ENCODE measurements at regions not wholly inside any gene's neighbourhood (a gene's known extent, or its start where the extent isn't known, plus 50 kb on each side); places are given as distances from the start of the nearest gene placed in this dataset.
"Not testable (repeated sequence)": the region's sequence is repeated elsewhere in the genome, so short reads cannot be mapped to it uniquely, and the experiment has no call there.

GRCh38 chr6:178119-178518 lies 114.2 kb upstream of the DUSP22 start:
- ChIA-PET CTCF (no interaction called here), POLR2A (no interaction called here)
- no peak for DNase-seq (ENCODE audit: extremely low spot score)
- no peak for TF ChIP-seq FOXA1 (IDR thresholded peaks at IDR 0.05)

DNA sequence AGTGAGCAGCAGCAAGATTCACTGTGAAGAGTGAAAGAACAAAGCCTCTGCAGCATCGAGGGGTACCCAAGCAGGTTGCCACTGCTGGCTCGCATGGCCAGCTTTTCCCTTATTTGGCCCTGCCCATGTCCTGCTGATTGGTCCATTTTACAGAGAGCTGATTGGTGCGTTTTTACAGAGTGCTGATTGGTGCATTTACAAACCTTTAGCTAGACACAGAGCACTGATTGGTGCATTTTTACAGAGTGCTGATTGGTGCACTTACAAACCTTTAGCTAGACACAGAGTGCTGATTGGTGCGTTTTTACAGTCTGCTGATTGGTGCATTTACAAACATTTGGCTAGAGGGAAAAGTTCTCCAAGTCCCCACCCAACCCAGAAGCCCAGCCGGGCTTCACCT lies 113.4 kb upstream of the DUSP22 start:
- POLR2A ChIA-PET; DNase-seq (ENCODE audit: extremely low spot score); CTCF ChIA-PET: not testable (repeated sequence)

DNA sequence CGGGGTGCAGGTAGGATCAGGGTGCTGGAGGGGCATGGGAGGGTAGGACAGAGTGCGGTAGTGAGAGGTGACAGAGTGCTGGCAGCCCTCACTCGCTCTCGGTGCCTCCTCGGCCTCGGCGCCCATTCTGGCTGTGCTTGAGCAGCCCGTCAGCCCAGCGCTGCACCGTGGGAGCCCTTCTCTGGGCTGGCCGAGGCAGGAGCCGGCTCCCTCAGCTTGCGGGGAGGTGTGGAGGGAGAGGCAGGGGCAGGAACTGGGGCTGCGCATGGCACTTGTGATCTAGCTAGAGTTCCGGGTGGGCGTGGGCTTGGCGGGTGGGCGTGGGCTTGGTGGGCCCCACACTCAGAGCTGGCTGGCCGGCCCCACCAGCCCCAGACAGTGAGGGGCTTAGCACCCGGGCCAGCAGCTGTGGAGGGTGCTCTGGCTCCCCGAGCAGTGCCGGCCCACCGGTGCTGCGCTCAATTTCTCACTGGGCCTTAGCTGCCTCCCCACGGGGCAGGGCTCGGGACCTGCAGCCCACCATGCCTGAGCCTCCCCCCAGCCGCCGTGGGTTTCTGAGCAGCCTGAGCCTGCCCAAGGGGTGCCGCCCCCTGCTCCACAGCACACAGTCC lies 112.8 kb upstream of the DUSP22 start:
- no peak for TF ChIP-seq FOXA1 (IDR thresholded peaks at IDR 0.05)
- ChIA-PET POLR2A (no interaction called here), CTCF (no interaction called here)
- DNase-seq (ENCODE audit: extremely low spot score) = no peak

GRCh38 chr6:180091-180694 lies 112.1 kb upstream of the DUSP22 start:
- DNase-seq (ENCODE audit: extremely low spot score); POLR2A ChIA-PET: not testable (repeated sequence)
- CTCF ChIA-PET = interaction anchor here (0.7 kb wide), 1 partner anchor 255 kb away, joined by 3 read pairs; no protein-coding TSS in a partner anchor

- TF ChIP-seq ELF4 (IDR thresholded peaks at IDR 0.05) (no peak), ZNF384 (IDR thresholded peaks at IDR 0.05) (no peak)
- ChIA-PET CTCF (no interaction called here), POLR2A (no interaction called here)
- no peak for DNase-seq (ENCODE audit: extremely low spot score)
Observed at GRCh38 chr6:181049-181654, 111.1 kb upstream of the DUSP22 start.

- no peak for DNase-seq (ENCODE audit: extremely low spot score)
- ChIA-PET CTCF (interaction anchor here (1.4 kb wide), 1 partner anchor 14 kb away, joined by 6 read pairs; no protein-coding TSS in a partner anchor), POLR2A (no interaction called here)
Observed at GRCh38 chr6:183668-184067, 108.6 kb upstream of the DUSP22 start.

DNA sequence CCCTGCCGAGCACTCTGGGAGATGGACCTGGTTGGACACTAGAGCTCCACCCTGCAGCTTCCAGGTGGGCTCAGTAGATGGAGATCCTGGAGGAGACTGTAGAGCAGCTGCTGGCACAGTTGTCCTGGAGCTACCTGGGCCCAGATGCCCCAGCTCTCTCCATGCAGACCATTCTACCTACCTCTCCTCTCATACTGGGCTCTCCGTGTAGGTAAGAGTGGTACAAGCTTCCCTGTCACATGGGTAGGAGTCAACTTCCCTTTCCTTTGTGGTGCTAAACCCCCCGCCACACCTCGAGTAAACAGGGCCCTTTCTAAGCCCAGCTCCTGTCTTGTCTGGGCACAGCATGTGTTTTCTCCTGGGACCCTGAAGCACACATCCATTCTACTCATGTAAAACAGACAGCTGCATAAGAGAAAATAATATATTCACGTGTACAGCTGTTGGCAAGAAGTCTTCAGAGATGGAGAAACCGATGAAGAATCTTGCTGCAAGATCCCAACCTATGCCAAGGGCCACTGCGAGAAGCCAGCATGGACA lies 108.1 kb upstream of the DUSP22 start:
- ChIA-PET CTCF (interaction anchor here (0.6 to 1.4 kb wide), 2 partner anchors 15 to 228 kb away, joined by 3 to 6 read pairs; no protein-coding TSS in a partner anchor), POLR2A (no interaction called here)
- TF ChIP-seq ELF4 (IDR thresholded peaks at IDR 0.05) (no peak), FOXK2 (IDR thresholded peaks at IDR 0.05) (no peak), TARDBP (IDR thresholded peaks at IDR 0.05) (no peak), FOXA1 (IDR thresholded peaks at IDR 0.05) (no peak), FOXM1 (IDR thresholded peaks at IDR 0.05; ENCODE audit: borderline replicate concordance) (no peak), ZNF384 (IDR thresholded peaks at IDR 0.05) (no peak), SP1 (IDR thresholded peaks at IDR 0.05) (no peak), LEF1 (IDR thresholded peaks at IDR 0.05; ENCODE audit: borderline replicate concordance) (no peak), CTBP1 (IDR thresholded peaks at IDR 0.05; ENCODE audit: borderline replicate concordance) (no peak), HDGF (IDR thresholded peaks at IDR 0.05; ENCODE audit: borderline replicate concordance) (no peak), L3MBTL2 (conservative IDR thresholded peaks at IDR 0.05) (no peak), BHLHE40 (IDR thresholded peaks at IDR 0.05; ENCODE audit: borderline replicate concordance) (no peak), NFRKB (IDR thresholded peaks at IDR 0.05) (no peak), SUZ12 (IDR thresholded peaks at IDR 0.05) (no peak), ARNT (IDR thresholded peaks at IDR 0.05) (no peak)
- TF ChIP-seq, protein P1, sequence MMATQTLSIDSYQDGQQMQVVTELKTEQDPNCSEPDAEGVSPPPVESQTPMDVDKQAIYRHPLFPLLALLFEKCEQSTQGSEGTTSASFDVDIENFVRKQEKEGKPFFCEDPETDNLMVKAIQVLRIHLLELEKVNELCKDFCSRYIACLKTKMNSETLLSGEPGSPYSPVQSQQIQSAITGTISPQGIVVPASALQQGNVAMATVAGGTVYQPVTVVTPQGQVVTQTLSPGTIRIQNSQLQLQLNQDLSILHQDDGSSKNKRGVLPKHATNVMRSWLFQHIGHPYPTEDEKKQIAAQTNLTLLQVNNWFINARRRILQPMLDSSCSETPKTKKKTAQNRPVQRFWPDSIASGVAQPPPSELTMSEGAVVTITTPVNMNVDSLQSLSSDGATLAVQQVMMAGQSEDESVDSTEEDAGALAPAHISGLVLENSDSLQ (IDR thresholded peaks at IDR 0.05) = no peak
- DNase-seq (ENCODE audit: extremely low spot score) = no peak

More at GRCh38 chr6:183668-184067, 108.6 kb upstream of the DUSP22 start:
- no peak for TF ChIP-seq CTBP1 (IDR thresholded peaks at IDR 0.05; ENCODE audit: borderline replicate concordance)
- TF ChIP-seq SP1 (IDR thresholded peaks at IDR 0.05) = no peak
- TF ChIP-seq ELF4 (IDR thresholded peaks at IDR 0.05) = no peak
- TF ChIP-seq FOXK2 (IDR thresholded peaks at IDR 0.05) = no peak
- TF ChIP-seq, protein P1 (IDR thresholded peaks at IDR 0.05) = no peak
- TF ChIP-seq FOXM1 (IDR thresholded peaks at IDR 0.05; ENCODE audit: borderline replicate concordance) = no peak
- TF ChIP-seq L3MBTL2 (conservative IDR thresholded peaks at IDR 0.05) = no peak
- no peak for TF ChIP-seq ZNF384 (IDR thresholded peaks at IDR 0.05)
- no peak for TF ChIP-seq LEF1 (IDR thresholded peaks at IDR 0.05; ENCODE audit: borderline replicate concordance)
- TF ChIP-seq BHLHE40 (IDR thresholded peaks at IDR 0.05; ENCODE audit: borderline replicate concordance) = no peak
- no peak for TF ChIP-seq SUZ12 (IDR thresholded peaks at IDR 0.05)
- TF ChIP-seq FOXA1 (IDR thresholded peaks at IDR 0.05) = no peak
